GM20431 (cell line): ENCODE measurements at regions not wholly inside any gene's neighbourhood (a gene's known extent, or its start where the extent isn't known, plus 50 kb on each side); places are given as distances from the start of the nearest gene placed in this dataset.
"Not testable (repeated sequence)": the region's sequence is repeated elsewhere in the genome, so short reads cannot be mapped to it uniquely, and the experiment has no call there.

ENCODE experiments used
- in situ Hi-C: fragments of 300-500 bp; cut with MseI, MboI; formaldehyde crosslinking; loops from one replicate; pipeline ENCODE4 v1.15.0; 2020; ENCODE audit warnings: low sequenced_read_pairs; ENCODE audit not compliant: unreplicated experiment

DNA sequence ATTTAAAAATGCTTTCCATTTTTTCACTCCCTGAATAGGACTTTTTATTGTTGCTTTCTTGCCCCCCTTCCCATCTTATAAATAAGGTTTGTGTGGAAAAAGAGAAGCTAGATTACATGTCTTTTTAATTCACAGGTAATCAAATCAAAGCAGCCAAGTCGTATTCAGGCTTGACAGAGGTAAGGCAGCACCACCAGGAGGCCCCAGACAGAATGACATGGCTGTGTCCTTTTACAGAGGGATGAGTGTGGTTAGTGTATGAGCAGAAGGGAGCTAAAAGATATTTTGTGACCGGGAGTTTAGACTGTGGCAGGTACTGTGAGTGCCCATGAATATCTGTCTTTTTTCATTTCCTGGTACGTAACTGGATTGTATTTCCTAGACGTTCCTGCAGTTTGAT lies 596.1 kb downstream of the ETNK1 start:
- in situ Hi-C loops = loop anchor here (25.0 kb wide), 1 partner anchor 1566 kb away; no protein-coding TSS in a partner anchor

DNA sequence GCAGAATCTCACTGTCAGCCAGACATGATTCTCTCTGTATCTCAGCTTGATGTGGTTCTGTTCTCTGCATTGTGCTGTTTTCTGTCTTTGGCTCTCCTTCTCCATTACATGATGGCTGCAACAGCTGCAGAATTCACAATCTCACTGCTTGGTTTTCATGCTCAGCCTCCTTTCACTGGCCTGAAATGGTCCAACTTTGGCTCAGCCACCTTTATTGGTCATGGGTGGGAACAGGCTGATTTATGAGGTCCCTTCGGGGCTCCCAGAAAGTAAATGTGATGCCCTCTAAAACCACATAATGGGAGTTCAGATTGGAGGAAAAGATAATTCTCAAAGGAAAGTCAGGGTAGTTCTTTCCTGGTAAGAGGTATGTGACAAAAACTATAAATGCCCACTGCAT lies 597.0 kb downstream of the ETNK1 start:
- in situ Hi-C loops = loop anchor here (25.0 kb wide), 1 partner anchor 1565 kb away; no protein-coding TSS in a partner anchor

DNA sequence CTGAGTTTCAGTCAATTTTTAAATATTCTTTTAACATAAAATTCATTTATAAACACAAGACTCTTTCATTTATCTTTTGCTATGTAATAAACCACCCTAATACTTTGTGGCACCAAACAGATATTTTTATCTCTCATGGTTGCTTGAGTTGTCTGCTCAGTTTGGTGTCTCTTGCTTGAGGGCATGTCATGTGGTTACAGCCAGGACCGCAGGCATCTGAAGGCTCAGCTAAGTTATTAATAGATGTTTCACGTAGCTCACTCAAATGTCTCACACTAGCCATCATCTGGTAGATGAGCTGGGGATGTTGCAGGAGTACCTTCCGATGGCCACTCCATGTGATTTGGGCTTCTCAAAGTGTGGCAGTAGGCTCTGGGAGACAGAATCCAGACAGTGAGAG lies 597.8 kb downstream of the ETNK1 start:
- in situ Hi-C loops = loop anchor here (25.0 kb wide), 1 partner anchor 1564 kb away; no protein-coding TSS in a partner anchor

GRCh38 chr12:23228101-23228500 lies 603.1 kb downstream of the ETNK1 start:
- in situ Hi-C loops = no loop called here

GRCh38 chr12:23230899-23231298 lies 605.9 kb downstream of the ETNK1 start:
- in situ Hi-C loops = no loop called here

- in situ Hi-C loops = no loop called here
Observed at GRCh38 chr12:23236066-23236780, 611.3 kb downstream of the ETNK1 start.

DNA sequence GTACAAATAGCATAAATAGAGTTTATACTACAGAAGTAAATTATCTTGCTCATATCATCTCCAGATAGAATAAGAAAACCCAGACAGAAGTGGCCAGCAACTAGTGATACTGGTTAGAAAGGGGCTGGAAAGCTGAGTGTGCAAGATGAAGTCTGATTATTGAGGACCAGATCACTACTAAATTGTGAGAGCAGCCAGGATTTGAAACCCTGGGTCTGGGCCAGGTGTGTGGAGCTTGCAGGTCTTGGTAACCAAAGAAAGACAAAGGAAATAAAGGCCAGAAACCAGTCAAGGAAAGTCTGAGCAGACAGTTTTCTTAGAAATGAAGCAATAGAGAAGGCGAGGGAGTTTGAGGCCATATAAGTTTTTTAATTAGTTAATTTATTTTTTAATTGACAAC lies 611.8 kb downstream of the ETNK1 start:
- in situ Hi-C loops = no loop called here

- in situ Hi-C loops = no loop called here
Observed at GRCh38 chr12:23238190-23238589, 613.2 kb downstream of the ETNK1 start.

GRCh38 chr12:23238957-23239356 lies 614.0 kb downstream of the ETNK1 start:
- in situ Hi-C loops = no loop called here

DNA sequence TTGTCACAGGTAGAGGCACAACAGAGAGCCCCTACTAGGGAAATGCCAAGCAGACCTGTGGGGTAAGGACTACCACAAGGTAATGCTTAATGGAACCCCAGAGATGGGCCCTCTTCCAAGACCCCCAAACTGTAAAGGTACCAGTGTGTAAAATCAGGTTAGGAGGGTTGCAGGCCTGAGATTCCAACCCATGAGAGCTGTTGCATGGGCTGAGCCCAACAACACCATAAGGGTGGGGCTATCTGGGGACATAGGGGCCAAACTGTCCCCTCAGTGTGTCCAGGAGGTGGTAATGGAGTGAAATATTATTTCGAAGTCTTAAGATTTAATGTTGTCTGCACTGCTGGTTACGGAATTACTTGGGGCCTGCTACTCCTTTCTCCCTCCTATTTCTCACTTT lies 620.2 kb downstream of the ETNK1 start:
- in situ Hi-C loops = no loop called here

- in situ Hi-C loops = no loop called here
Observed at GRCh38 chr12:23253191-23253590, 628.2 kb downstream of the ETNK1 start.

GRCh38 chr12:23253910-23254309 lies 628.9 kb downstream of the ETNK1 start:
- in situ Hi-C loops = not testable (repeated sequence)

DNA sequence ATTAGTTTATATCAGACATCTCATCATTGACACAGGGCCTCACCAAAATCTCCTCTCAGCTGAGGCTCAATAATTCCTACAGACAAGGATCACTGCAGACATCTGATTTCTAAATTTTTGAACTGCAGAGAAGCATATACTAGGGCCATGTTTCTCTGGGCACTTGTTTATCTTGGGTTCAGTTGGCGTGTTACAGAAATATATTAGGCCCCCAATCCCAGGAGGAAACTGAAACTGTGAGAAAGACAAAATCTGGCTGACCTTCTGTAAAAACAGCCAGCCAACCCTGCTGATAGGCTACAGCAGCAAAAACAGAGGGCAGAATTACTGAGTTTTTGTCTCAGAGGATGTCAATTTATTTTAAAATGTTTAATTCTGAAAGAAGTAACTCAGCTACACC lies 634.6 kb downstream of the ETNK1 start:
- in situ Hi-C loops = no loop called here

DNA sequence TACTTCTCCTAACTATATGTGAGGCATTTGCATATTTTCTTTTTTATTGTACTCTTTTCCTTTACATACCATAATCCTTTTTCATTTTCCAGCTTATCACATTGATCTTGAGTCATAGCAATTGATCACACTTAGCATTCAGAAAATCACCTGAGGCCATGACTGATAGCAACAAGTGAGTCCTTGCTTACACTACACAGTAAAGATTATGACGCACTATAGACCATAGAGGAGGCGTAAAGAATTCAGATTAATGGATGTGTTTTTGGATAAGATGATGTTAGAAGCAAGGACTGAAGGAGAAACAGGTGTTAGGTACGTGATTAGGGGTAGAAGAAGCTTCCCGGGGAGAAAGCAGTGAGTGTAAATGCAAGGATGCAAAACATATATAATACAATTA lies 637.7 kb downstream of the ETNK1 start:
- in situ Hi-C loops = no loop called here

DNA sequence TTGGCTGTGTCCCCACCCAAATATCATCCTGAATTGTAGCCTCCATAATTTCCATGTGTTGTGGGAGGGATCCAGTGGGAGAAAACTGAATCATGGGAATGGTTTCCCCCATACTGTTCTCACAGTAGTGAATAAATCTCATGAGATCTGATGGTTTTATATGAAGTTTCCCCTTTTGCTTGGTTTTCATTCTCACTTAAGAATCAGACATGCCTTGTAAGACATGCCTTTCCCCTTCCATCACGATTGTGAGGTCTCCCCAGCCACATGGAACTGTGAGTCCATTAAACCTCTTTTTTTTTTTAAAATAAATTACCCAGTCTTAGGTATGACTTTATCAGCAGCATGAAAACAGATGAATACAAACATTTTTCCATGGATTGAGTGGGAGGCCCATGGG lies 652.9 kb downstream of the ETNK1 start:
- in situ Hi-C loops = no loop called here

GRCh38 chr12:23281295-23281694 lies 656.3 kb downstream of the ETNK1 start:
- in situ Hi-C loops = no loop called here

- in situ Hi-C loops = no loop called here
Observed at GRCh38 chr12:23282701-23283100, 657.7 kb downstream of the ETNK1 start.

DNA sequence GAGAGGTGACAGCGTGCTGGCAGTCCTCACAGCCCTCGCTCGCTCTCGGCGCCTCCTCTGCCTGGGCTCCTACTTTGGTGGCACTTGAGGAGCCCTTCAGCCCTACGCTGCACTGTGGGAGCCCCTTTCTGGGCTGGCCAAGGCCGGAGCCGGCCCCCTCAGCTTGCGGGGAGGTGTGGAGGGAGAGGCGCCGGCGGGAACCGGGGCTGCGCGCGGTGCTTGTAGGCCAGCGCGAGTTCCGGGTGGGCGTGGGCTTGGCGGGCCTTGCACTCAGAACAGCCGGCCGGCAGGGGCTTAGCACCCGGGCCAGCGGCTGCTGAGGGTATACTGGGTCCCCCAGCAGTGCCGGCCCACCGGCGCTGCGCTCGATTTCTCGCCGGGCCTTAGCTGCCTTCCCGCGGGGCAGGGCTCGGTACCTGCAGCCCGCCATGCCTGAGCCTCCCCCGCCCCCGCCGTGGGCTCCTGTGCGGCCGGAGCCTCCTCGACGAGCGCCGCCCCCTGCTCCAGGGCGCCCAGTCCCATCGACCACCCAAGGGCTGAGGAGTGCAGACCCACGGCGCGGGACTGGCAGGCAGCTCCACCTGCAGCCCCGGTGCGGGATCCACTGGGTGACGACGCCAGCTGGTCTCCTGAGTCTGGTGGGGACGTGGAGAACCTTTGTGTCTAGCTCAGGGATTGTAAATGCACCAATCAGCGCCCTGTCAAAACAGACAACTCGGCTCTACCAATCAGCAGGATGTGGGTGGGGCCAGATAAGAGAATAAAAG lies 661.0 kb downstream of the ETNK1 start:
- in situ Hi-C loops = not testable (repeated sequence)

DNA sequence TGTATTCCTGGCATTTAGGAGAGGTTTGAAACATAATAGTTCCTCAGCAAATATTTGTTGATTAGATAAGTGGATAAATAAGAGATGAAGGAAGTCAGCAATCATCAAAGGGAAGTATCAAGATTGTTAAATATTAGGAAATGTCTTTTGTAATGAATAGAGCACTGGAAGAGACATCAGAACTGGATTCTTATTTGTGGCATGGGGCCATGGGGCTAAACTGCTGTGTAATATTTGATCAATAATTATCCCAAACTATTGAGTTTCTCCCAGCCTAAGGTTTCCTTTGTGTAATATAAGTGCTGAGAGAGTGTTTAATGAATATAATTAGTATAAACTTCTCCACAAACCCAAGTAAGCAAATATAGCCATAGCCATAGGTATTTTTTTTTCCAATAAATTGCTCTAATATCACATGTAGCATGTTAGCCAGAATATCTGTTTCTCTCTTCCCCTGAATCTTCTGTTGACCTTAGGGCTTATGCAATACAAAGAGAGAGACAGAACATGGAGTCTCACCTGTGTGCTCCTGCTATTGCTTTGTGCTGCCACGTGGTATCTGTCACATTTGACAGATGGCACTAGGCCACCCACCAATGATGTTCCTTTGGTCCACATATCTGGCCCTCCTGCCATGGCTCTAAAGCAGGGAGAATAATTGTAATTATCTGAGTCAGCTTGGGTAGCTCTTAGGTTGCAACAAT lies 658.7 kb downstream of the SOX5 start:
- in situ Hi-C loops = no loop called here

DNA sequence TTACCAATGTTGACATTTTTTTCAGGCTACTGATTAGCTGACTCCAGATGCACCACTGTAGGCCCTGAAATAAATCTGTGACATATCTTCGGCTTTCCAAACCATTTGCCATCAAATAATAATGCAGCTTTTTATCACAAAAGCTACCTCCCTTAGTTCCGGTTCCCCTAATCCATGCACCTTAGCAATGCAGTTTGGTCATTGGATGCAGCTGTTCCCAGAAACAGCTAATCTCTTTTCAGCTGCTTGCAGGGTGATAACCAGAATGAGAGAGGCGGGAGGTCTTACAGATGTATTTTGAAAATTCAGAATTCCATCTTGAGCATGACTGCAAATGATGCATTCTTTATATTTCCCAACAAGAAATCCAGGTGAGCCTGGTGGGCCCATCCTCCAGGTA lies 646.2 kb downstream of the SOX5 start:
- in situ Hi-C loops = no loop called here

GRCh38 chr12:23303821-23304220 lies 645.6 kb downstream of the SOX5 start:
- in situ Hi-C loops = no loop called here
